GM12892 (cell line): ENCODE measurements at regions not wholly inside any gene's neighbourhood (a gene's known extent, or its start where the extent isn't known, plus 50 kb on each side); places are given as distances from the start of the nearest gene placed in this dataset.

ENCODE experiments used
- POLR2A ChIP-seq: IDR thresholded peaks from 2 replicates; pipeline ENCODE4 v1.6.1; 2011; ENCODE audit warnings: low read depth, low read length, control low read depth
- POLR2AphosphoS5 ChIP-seq: IDR thresholded peaks from 2 replicates; pipeline ENCODE4 v1.6.1; 2011; ENCODE audit warnings: low read depth, low read length, control low read depth

- TF ChIP-seq POLR2AphosphoS5 (no peak), POLR2A (no peak)
Measured at GRCh38 chr3:3699816-3700633, 99.2 kb upstream of the LRRN1 start.
